ENCODE measurements at regions not wholly inside any gene's neighbourhood (a gene's known extent, or its start where the extent isn't known, plus 50 kb on each side); places are given as distances from the start of the nearest gene placed in this dataset.
A peak's percentile ranks its signal among the peaks of the same experiment; 100 is the strongest.
"Not testable (repeated sequence)": the region's sequence is repeated elsewhere in the genome, so short reads cannot be mapped to it uniquely, and the experiment has no call there.

DNA sequence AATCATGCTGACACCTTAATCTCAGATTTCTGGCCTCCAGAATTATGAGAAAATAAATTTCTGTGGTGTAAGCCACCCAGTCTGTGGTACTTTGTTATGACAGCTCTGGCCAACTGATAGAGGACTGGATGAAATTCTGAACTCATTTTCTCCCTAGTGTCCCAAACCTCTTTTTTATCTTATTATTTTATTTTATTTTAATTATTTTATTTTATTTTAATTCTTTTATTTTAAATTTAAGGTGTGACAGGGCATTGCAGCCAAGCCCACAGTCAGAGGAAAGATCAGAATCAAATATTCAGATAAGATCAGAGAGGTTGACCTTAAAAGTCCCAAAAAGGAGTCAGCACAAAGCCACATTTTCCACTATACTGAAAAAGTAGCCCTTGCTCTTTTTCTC, 228.1 kb downstream of the TFEC start:
- TF ChIP-seq CTCF (conservative IDR thresholded peaks at IDR 0.05; ENCODE audit: low read depth, low read length) = no peak
- no peak for DNase-seq (ENCODE audit: low read depth)
- H3K4me3 ChIP-seq (ENCODE audit: low read depth, low read length) = no peak overlapping the region

- no peak for DNase-seq (ENCODE audit: low read depth)
- H3K4me3 ChIP-seq (ENCODE audit: low read depth, low read length) = no peak overlapping the region
- TF ChIP-seq CTCF (conservative IDR thresholded peaks at IDR 0.05; ENCODE audit: low read depth, low read length) = no peak
These were observed 231.1 kb downstream of the TFEC start for GRCh38 chr7:115799430-115799829.

DNA sequence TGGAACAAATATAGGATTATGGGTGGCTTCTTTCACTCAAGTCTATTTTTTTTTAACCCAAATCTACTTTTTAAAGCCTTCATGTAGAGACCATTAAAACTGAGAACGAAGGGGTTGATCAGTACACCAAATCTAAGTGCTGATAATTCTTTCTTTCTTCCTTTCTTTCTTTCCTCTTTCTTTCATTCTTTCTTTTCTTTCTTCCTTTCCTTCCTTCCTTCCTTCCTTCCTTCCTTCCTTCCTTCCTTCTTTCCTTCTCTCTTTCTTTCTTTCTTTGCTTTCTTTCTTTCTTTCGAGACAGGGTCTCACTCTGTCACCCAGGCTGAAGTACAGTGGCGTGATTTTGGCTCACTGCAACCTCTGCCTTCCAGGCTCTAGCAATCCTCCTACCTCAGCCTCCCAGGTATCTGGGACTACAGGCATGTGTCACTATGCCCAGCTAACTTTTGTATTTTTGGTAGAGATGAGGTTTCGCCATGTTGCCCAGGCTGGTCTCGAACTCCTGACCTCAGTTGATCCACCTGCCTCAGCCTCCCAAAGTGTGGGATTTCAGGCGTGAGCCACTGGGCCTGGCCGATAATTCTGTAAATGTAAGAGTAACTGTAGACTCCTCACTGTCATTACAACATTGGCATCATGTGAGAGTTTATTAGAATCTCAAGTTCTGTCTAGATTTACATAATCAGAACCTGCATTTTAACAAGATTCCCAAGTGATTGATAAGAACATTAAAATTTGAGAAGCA, 236.4 kb downstream of the TFEC start:
- no peak for TF ChIP-seq CTCF (conservative IDR thresholded peaks at IDR 0.05; ENCODE audit: low read depth, low read length)
- no peak for DNase-seq (ENCODE audit: low read depth)
- no peak overlapping the region for H3K4me3 ChIP-seq (ENCODE audit: low read depth, low read length)

DNA sequence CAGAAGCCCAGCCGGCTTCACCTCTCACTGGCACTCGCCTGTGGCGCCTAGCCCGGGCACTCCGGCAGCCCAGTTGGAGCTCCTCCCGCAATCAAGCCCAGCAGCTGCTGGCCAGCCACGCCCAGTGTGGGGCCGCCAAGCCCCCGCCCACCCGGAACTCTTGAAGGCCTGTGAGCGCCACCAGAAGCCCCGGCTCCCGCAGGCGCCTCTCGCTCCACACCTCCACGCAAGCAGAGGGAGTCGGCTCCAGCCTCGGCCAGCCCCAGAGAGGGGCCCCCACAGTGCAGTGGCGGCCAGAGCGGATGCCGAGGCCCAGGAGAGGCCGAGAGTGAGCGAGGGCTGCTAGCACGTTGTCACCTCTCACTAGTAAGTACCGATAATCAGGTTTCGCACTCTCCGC, 240.7 kb downstream of the TFEC start:
- no peak for DNase-seq (ENCODE audit: low read depth)
- TF ChIP-seq CTCF (conservative IDR thresholded peaks at IDR 0.05; ENCODE audit: low read depth, low read length) = no peak
- H3K4me3 ChIP-seq (ENCODE audit: low read depth, low read length) = no peak overlapping the region

- DNase-seq (ENCODE audit: low read depth) = not testable (repeated sequence)
These were observed 241.1 kb downstream of the TFEC start for GRCh38 chr7:115789473-115789872.

DNA sequence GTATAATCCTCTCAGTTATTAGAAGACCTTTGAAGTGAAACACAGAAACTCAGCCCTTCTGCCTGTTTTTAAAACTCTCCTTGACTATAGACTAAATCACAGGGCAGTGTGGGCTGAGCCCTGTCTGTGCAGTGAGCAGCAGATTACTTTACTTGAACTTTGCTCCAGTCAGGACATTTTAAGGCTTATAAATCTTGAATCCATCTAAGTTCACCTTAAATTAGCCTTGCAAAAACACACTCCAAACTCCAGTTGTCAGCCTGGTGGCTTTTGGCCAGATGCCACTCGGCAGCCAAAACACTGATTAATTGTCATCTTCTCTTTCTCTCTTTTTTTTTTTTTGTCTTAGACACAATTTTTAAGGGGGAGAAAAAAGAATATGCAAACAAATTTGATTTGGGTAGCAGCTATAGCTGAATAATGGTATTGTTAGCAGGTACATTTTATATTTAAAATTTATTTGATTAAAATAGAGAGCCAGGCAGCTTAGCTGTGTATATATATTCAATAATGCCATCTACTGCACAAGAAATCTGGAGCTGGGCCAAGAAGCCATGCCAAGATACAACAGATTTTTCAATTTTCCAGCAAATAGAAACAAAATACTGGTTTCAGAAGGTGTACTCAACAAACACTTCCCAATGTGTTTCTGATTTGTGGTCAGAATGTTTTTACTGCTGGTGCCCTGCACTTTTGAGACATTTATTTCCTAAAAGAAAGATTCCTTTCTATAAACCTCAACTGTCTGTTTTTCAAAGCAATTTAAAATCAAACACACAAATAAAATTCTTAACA, 247.7 kb downstream of the TFEC start:
- peak; percentile 2 for DNase-seq (ENCODE audit: low read depth)
- TF ChIP-seq CTCF (conservative IDR thresholded peaks at IDR 0.05; ENCODE audit: low read depth, low read length) = no peak
- H3K4me3 ChIP-seq (ENCODE audit: low read depth, low read length) = no peak overlapping the region

More at GRCh38 chr7:115789473-115789872, 241.1 kb downstream of the TFEC start:
- not testable (repeated sequence) for H3K4me3 ChIP-seq (ENCODE audit: low read depth, low read length)

DNA sequence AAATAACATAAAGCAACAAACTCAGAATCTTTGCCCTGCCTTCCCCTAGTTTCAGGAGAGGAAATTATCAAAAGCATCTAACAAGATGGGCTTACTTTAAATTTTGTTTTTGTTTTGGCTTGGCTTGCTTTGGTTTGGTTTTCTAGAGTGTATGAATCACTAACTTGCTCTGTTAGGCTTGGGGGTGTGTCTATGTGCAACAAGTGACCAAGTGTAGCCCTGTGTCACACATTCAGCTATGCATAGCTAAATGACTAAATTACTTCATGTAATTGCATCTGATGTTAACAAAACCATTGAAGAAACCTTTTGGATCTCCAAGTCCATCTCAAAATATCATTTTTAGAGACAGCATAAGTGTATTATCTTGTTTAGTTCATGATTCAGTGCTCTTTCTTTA, 251.0 kb downstream of the TFEC start:
- TF ChIP-seq CTCF (conservative IDR thresholded peaks at IDR 0.05; ENCODE audit: low read depth, low read length) = no peak
- no peak overlapping the region for H3K4me3 ChIP-seq (ENCODE audit: low read depth, low read length)
- peak; percentile 2 for DNase-seq (ENCODE audit: low read depth)

Data from choroid plexus epithelial cell (primary cell).